HEK293 (cell line): ENCODE measurements at regions not wholly inside any gene's neighbourhood (a gene's known extent, or its start where the extent isn't known, plus 50 kb on each side); places are given as distances from the start of the nearest gene placed in this dataset.

Source experiments
- CTCF ChIA-PET: fragments of 350-600 bp; formaldehyde crosslinking; extraction: SDS; loops from one replicate; lab custom pipeline; 2021; ENCODE audit warnings: antibody characterized with exemption; lab: Yijun Ruan, JAX
- POLR2A ChIA-PET: fragments of 300-600 bp; formaldehyde crosslinking; extraction: SDS; loops from one replicate; lab custom pipeline; 2020; ENCODE audit warnings: antibody characterized with exemption, inconsistent platforms; lab: Yijun Ruan, JAX
- H3K27ac ChIP-seq: fragments of 200-500 bp; sonication (Bioruptor generic); 2 replicates; pipeline ENCODE4 v1.5.1; 2014; ENCODE audit warnings: low read depth, low read length, control low read depth, inconsistent platforms; ENCODE audit errors: extremely low read depth
- H3K36me3 ChIP-seq, 2 experiments: fragments of 200-500 bp in 1 of 2; sonication (Bioruptor generic) in 1 of 2; 1 replicate in 1 of 2; 2 replicates in 1 of 2; pipeline ENCODE4 v1.5.1; 2014 to 2017; ENCODE audit warnings: inconsistent platforms in 2 of 2, low read length in 2 of 2; ENCODE audit not compliant: control insufficient read depth in 2 of 2, insufficient read depth in 1 of 2
- H3K4me1 ChIP-seq: fragments of 200-500 bp; sonication (Bioruptor generic); 2 replicates; pipeline ENCODE4 v1.5.1; 2014; ENCODE audit warnings: mild to moderate bottlenecking, low read length, inconsistent platforms; ENCODE audit not compliant: control insufficient read depth, insufficient read depth
- H3K4me3 ChIP-seq: 2 replicates; pipeline ENCODE4 v1.5.1; 2011; ENCODE audit warnings: low read depth, mild to moderate bottlenecking, control low read depth, low read length, moderate library complexity
- H3K9me3 ChIP-seq: fragments of 200-500 bp; sonication (Bioruptor generic); 2 replicates; pipeline ENCODE4 v1.5.1; 2014; ENCODE audit warnings: low read depth, low read length, inconsistent platforms; ENCODE audit not compliant: control insufficient read depth, insufficient read depth
- FEZF1 ChIP-seq: fragments of 450-650 bp; formaldehyde crosslinking; IDR thresholded peaks from 2 replicates; pipeline ENCODE4 v1.5.1; 2016; ENCODE audit warnings: missing biosample characterization, missing genetic modification characterization
- GLIS1 ChIP-seq: fragments of 450-650 bp; formaldehyde crosslinking; IDR thresholded peaks from 2 replicates; pipeline ENCODE4 v1.5.1; 2016; ENCODE audit warnings: missing biosample characterization, missing genetic modification characterization
- KLF1 ChIP-seq: fragments of 450-650 bp; formaldehyde crosslinking; IDR thresholded peaks from 2 replicates; pipeline ENCODE4 v1.5.1; 2016; ENCODE audit warnings: missing biosample characterization, missing genetic modification characterization
- SP3 ChIP-seq: fragments of 450-650 bp; formaldehyde crosslinking; IDR thresholded peaks from 2 replicates; pipeline ENCODE4 v1.5.1; 2016; ENCODE audit warnings: missing biosample characterization, missing genetic modification characterization
- ZBTB7A ChIP-seq: fragments of 450-650 bp; formaldehyde crosslinking; IDR thresholded peaks from 2 replicates; pipeline ENCODE4 v1.5.1; 2016; ENCODE audit warnings: low read depth, missing biosample characterization, missing genetic modification characterization
- ZFP37 ChIP-seq: fragments of 450-650 bp; formaldehyde crosslinking; IDR thresholded peaks from 2 replicates; pipeline ENCODE4 v1.5.1; 2016; ENCODE audit warnings: missing biosample characterization, missing genetic modification characterization
- ZNF121 ChIP-seq: fragments of 450-650 bp; formaldehyde crosslinking; IDR thresholded peaks from 2 replicates; pipeline ENCODE4 v1.5.1; 2016; ENCODE audit warnings: missing biosample characterization, missing genetic modification characterization
- ZNF184 ChIP-seq: fragments of 450-650 bp; IDR thresholded peaks from 2 replicates; pipeline ENCODE4 v1.5.1; 2018; ENCODE audit warnings: missing biosample characterization, mild to moderate bottlenecking, missing genetic modification characterization
- ZNF202 ChIP-seq: fragments of 450-650 bp; formaldehyde crosslinking; IDR thresholded peaks from 2 replicates; pipeline ENCODE4 v1.5.1; 2016; ENCODE audit warnings: missing biosample characterization, missing genetic modification characterization, borderline replicate concordance
- ZNF23 ChIP-seq: fragments of 450-650 bp; formaldehyde crosslinking; IDR thresholded peaks from 2 replicates; pipeline ENCODE4 v1.5.1; 2016; ENCODE audit warnings: missing biosample characterization, missing genetic modification characterization, borderline replicate concordance
- ZNF311 ChIP-seq: fragments of 450-650 bp; formaldehyde crosslinking; IDR thresholded peaks from 2 replicates; pipeline ENCODE4 v1.5.1; 2017; ENCODE audit warnings: missing biosample characterization, missing genetic modification characterization, borderline replicate concordance
- ZNF324 ChIP-seq: fragments of 450-650 bp; formaldehyde crosslinking; IDR thresholded peaks from 2 replicates; pipeline ENCODE4 v1.5.1; 2016; ENCODE audit warnings: missing biosample characterization, missing genetic modification characterization
- ZNF394 ChIP-seq: fragments of 450-650 bp; formaldehyde crosslinking; IDR thresholded peaks from 2 replicates; pipeline ENCODE4 v1.5.1; 2016; ENCODE audit warnings: missing biosample characterization, missing genetic modification characterization, mild to moderate bottlenecking, moderate library complexity, borderline replicate concordance
- ZNF426 ChIP-seq: fragments of 450-650 bp; formaldehyde crosslinking; IDR thresholded peaks from 2 replicates; pipeline ENCODE4 v1.5.1; 2017; ENCODE audit warnings: missing biosample characterization, missing genetic modification characterization, mild to moderate bottlenecking, inconsistent platforms, moderate library complexity
- ZNF433 ChIP-seq: fragments of 450-650 bp; formaldehyde crosslinking; IDR thresholded peaks from 2 replicates; pipeline ENCODE4 v1.5.1; 2016; ENCODE audit warnings: missing biosample characterization, missing genetic modification characterization, low read depth
- ZNF544 ChIP-seq: fragments of 450-650 bp; formaldehyde crosslinking; IDR thresholded peaks from 2 replicates; pipeline ENCODE4 v1.5.0; 2017; ENCODE audit warnings: missing biosample characterization, missing genetic modification characterization
- ZNF555 ChIP-seq: fragments of 450-650 bp; formaldehyde crosslinking; conservative IDR thresholded peaks from 2 replicates; pipeline ENCODE4 v1.5.1; 2017; ENCODE audit warnings: missing biosample characterization, mild to moderate bottlenecking, missing genetic modification characterization, inconsistent platforms
- ZNF558 ChIP-seq: fragments of 450-650 bp; formaldehyde crosslinking; IDR thresholded peaks from 2 replicates; pipeline ENCODE4 v1.5.1; 2016; ENCODE audit warnings: missing biosample characterization, missing genetic modification characterization
- ZNF621 ChIP-seq: fragments of 450-650 bp; formaldehyde crosslinking; IDR thresholded peaks from 2 replicates; pipeline ENCODE4 v1.5.1; 2017; ENCODE audit warnings: missing biosample characterization, missing genetic modification characterization
- ZNF664 ChIP-seq: fragments of 450-650 bp; formaldehyde crosslinking; IDR thresholded peaks from 2 replicates; pipeline ENCODE4 v1.5.1; 2016; ENCODE audit warnings: missing biosample characterization, missing genetic modification characterization
- ZNF701 ChIP-seq: fragments of 450-650 bp; formaldehyde crosslinking; IDR thresholded peaks from 2 replicates; pipeline ENCODE4 v1.5.1; 2016; ENCODE audit warnings: missing biosample characterization, missing genetic modification characterization
- ZNF791 ChIP-seq: fragments of 450-650 bp; formaldehyde crosslinking; IDR thresholded peaks from 2 replicates; pipeline ENCODE4 v1.5.1; 2016; ENCODE audit warnings: missing biosample characterization, missing genetic modification characterization
- ZXDB ChIP-seq: fragments of 450-650 bp; formaldehyde crosslinking; IDR thresholded peaks from 2 replicates; pipeline ENCODE4 v1.5.1; 2016; ENCODE audit warnings: missing biosample characterization, missing genetic modification characterization
- TF ChIP-seq, protein P1 (sequence below): fragments of 450-650 bp; formaldehyde crosslinking; IDR thresholded peaks from 2 replicates; pipeline ENCODE4 v1.5.1; 2016; ENCODE audit warnings: missing biosample characterization, missing genetic modification characterization
- TF ChIP-seq, protein P2 (sequence below): fragments of 450-650 bp; formaldehyde crosslinking; IDR thresholded peaks from 2 replicates; pipeline ENCODE4 v1.5.1; 2016; ENCODE audit warnings: missing biosample characterization, missing genetic modification characterization
- TF ChIP-seq, protein P3 (sequence below): fragments of 450-650 bp; formaldehyde crosslinking; IDR thresholded peaks from 2 replicates; pipeline ENCODE4 v1.5.1; 2016; ENCODE audit warnings: missing biosample characterization, missing genetic modification characterization, borderline replicate concordance

DNA sequence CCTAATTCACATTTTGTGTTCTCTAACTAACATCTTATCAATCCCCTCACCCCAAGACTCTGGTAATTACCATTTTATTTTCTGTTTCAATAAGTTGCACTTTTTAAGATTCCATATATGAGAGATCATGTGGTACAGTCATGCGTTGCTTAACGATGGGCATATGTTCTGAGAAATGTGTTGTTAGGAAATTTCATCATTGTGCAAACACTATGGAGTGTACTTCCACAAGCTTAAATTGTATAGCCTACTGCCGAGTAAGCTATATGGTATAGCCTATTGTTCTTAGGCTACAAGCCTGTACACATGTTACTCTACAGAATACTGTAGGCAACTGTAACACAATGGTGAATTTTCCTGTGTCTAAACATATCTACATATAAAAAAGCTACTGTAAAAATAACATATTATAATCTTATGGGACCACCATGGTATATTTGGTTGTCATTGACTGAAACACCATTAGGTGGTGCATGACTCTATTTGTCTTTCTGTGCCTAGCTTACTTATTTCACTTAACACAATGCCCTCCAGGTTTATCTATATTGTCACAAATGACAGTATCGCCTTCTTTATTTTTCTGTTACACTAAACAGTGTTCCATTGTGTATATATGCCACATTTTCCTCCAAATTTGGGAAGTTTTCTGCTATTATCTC, 473.4 kb upstream of the LMO3 start:
- CTCF ChIA-PET, result no interaction called here
- no peak for TF ChIP-seq ZXDB (tag by site-specific recombination)
- POLR2A ChIA-PET, result no interaction called here
- no peak overlapping the region for H3K4me3 ChIP-seq
- H3K27ac ChIP-seq, result no peak overlapping the region
- no peaks in the 10 kb centered on the region for H3K36me3 ChIP-seq
- no peaks in the 10 kb centered on the region for H3K4me1 ChIP-seq
- H3K9me3 ChIP-seq, result no peaks in the 10 kb centered on the region

DNA sequence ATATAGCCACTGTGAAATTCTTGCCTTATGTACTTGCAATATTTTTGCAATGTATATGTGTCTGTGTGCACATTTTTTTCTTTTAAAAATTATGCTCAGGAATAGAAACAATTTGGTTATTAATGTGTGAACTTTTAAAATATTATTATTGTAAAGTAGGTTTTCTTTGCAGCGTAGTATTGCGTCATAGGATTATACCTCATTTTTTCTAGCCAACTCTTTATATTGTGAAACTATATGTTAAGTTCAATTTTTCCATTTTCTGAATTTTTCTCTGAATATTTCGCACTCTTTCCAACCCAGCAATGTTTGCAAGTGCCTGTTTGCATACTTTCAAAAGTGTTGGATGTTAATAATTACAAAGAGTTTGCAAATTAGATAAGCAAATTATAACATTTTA, 471.6 kb upstream of the LMO3 start:
- no peaks in the 10 kb centered on the region for H3K4me1 ChIP-seq
- H3K4me3 ChIP-seq, result no peak overlapping the region
- no peaks in the 10 kb centered on the region for H3K36me3 ChIP-seq
- no peak overlapping the region for H3K27ac ChIP-seq
- ChIA-PET POLR2A (no interaction called here), CTCF (no interaction called here)
- no peaks in the 10 kb centered on the region for H3K9me3 ChIP-seq
- TF ChIP-seq ZNF426 (tag by site-specific recombination) (no peak), ZNF394 (tag by site-specific recombination) (no peak), ZNF555 (tag by site-specific recombination) (no peak), ZNF664 (no peak), ZFP37 (tag by site-specific recombination) (no peak), ZNF121 (tag by site-specific recombination) (no peak), ZBTB7A (tag by site-specific recombination) (no peak), FEZF1 (tag by site-specific recombination) (no peak), ZNF558 (tag by site-specific recombination) (no peak), ZNF544 (tag by site-specific recombination) (no peak), KLF1 (tag by site-specific recombination) (no peak), ZNF184 (tag by site-specific recombination) (no peak), SP3 (tag by site-specific recombination) (no peak), ZNF621 (tag by site-specific recombination) (no peak), ZNF791 (tag by site-specific recombination) (no peak)
- TF ChIP-seq, protein P1, sequence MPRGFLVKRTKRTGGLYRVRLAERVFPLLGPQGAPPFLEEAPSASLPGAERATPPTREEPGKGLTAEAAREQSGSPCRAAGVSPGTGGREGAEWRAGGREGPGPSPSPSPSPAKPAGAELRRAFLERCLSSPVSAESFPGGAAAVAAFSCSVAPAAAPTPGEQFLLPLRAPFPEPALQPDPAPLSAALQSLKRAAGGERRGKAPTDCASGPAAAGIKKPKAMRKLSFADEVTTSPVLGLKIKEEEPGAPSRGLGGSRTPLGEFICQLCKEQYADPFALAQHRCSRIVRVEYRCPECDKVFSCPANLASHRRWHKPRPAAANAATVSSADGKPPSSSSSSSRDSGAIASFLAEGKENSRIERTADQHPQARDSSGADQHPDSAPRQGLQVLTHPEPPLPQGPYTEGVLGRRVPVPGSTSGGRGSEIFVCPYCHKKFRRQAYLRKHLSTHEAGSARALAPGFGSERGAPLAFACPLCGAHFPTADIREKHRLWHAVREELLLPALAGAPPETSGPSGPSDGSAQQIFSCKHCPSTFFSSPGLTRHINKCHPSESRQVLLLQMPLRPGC (tag by site-specific recombination), result no peak
- TF ChIP-seq, protein P2, sequence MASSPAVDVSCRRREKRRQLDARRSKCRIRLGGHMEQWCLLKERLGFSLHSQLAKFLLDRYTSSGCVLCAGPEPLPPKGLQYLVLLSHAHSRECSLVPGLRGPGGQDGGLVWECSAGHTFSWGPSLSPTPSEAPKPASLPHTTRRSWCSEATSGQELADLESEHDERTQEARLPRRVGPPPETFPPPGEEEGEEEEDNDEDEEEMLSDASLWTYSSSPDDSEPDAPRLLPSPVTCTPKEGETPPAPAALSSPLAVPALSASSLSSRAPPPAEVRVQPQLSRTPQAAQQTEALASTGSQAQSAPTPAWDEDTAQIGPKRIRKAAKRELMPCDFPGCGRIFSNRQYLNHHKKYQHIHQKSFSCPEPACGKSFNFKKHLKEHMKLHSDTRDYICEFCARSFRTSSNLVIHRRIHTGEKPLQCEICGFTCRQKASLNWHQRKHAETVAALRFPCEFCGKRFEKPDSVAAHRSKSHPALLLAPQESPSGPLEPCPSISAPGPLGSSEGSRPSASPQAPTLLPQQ (tag by site-specific recombination), result no peak

DNA sequence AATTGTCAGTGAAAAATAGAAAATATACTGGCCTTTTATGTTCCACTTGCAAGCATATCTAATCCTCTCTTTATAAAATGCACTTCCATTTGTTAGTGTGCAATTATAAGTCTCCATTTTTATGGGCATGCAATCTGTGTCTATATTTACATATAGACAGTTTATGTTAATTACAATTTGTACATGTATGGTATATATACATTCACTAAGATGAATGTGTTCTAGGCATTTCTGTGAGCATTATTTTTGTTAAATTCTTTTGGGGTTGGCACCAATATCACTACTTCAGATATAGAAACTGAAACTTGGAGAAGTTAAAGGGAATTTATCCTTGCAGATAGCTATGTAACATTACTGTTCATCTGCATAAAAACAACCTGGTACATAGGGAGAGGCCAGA, 470.8 kb upstream of the LMO3 start:
- Histone ChIP-seq H3K27ac (no peak overlapping the region), H3K9me3 (no peaks in the 10 kb centered on the region), H3K4me3 (no peak overlapping the region), H3K36me3 (no peaks in the 10 kb centered on the region), H3K4me1 (no peaks in the 10 kb centered on the region)
- POLR2A ChIA-PET, result no interaction called here
- CTCF ChIA-PET, result no interaction called here
- no peak for TF ChIP-seq ZNF544 (tag by site-specific recombination)
- no peak for TF ChIP-seq ZNF311 (tag by site-specific recombination)
- TF ChIP-seq ZNF433 (tag by site-specific recombination), result no peak
- no peak for TF ChIP-seq ZNF324 (tag by site-specific recombination)
- TF ChIP-seq, protein P3, sequence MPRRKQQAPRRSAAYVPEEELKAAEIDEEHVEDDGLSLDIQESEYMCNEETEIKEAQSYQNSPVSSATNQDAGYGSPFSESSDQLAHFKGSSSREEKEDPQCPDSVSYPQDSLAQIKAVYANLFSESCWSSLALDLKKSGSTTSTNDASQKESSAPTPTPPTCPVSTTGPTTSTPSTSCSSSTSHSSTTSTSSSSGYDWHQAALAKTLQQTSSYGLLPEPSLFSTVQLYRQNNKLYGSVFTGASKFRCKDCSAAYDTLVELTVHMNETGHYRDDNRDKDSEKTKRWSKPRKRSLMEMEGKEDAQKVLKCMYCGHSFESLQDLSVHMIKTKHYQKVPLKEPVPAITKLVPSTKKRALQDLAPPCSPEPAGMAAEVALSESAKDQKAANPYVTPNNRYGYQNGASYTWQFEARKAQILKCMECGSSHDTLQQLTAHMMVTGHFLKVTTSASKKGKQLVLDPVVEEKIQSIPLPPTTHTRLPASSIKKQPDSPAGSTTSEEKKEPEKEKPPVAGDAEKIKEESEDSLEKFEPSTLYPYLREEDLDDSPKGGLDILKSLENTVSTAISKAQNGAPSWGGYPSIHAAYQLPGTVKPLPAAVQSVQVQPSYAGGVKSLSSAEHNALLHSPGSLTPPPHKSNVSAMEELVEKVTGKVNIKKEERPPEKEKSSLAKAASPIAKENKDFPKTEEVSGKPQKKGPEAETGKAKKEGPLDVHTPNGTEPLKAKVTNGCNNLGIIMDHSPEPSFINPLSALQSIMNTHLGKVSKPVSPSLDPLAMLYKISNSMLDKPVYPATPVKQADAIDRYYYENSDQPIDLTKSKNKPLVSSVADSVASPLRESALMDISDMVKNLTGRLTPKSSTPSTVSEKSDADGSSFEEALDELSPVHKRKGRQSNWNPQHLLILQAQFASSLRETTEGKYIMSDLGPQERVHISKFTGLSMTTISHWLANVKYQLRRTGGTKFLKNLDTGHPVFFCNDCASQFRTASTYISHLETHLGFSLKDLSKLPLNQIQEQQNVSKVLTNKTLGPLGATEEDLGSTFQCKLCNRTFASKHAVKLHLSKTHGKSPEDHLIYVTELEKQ (tag by site-specific recombination), result no peak
- TF ChIP-seq ZNF23 (tag by site-specific recombination), result no peak
- TF ChIP-seq ZNF701 (tag by site-specific recombination), result no peak
- no peak for TF ChIP-seq ZNF202 (tag by site-specific recombination)
- no peak for TF ChIP-seq GLIS1
